ENCODE measurements at regions not wholly inside any gene's neighbourhood (a gene's known extent, or its start where the extent isn't known, plus 50 kb on each side); places are given as distances from the start of the nearest gene placed in this dataset.

DNA sequence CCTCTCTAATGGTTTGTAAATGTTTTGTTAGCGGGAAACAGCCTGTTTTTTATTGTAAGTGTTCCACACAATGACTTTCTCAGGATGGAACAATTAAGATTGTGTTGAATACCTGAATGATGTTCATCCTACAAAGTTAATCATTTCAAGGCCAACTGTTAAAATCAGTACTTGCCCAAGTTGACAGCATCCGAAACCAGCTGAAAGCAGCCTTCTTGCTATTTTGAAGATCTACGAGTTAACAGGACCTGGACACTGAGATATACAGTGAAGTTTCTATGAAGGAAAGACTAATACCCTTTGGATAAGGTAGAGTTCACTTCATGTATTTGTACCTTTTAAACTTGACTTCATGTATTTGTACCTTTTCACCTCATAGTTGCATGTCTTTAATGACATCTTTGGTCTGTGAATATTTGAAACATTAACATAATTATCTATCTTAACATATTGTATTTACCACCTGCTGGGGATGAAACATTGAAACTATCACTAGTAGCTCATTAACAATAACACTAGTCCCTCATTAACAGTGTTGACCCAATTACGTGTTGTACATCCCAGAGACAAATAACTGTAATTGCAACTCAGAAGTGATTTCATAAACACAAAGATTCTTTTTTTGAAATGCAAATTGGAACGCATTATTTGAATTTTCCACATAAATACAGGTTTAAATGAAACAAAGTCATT lies 556.0 kb upstream of the MEX3C start:
- DNase-seq: no peak

DNA sequence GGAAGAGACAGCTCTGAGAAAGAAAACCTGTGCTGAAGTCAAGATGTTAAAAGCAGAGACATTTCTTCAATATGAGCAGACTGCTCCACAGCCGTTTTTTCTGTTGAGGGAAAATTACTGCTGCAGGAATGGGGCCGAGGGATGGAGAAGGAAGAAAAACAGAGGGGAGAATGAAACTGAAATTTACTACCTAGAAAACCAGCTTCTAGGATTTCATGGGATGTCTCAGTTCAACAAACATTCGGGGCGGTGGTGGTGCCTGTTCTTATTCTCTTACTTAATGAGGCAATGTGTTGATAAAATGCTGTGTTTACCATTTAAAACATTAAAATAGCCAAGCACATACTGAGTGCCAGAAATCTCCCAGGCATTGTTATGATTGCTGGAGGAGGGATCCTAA lies 557.1 kb upstream of the MEX3C start:
- DNase-seq: no peak

DNA sequence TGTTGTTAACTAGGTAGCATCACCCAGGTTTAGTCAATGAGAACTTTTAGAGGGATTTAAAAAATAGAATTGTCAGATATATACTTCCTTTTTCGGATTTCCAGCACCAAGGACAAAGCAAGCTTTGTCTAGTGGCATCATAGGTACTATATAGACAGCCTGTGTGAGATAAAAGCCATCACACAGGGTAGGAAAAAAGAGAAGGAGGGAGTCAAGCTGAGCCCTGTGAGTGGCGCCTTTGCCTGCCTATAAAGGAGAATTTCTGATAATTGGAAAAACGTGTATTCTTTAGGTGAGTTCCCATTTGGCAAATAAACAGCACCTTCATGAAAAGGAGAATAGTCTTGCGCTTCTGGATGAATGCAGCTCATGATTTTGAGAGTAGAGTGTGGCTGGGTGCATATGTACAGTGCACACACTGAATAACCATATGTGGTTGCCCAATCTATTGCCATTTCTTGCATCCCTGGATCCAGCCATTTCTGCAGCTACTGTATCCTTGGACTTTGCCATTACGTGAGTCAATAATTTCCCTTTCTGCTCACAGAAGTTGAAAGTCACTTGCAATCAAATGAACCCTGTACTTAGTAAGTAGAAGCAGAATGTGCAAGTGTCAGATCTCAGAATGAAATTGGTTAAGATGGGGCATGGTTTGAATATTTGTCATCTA lies 559.9 kb upstream of the MEX3C start:
- no peak for DNase-seq

DNA sequence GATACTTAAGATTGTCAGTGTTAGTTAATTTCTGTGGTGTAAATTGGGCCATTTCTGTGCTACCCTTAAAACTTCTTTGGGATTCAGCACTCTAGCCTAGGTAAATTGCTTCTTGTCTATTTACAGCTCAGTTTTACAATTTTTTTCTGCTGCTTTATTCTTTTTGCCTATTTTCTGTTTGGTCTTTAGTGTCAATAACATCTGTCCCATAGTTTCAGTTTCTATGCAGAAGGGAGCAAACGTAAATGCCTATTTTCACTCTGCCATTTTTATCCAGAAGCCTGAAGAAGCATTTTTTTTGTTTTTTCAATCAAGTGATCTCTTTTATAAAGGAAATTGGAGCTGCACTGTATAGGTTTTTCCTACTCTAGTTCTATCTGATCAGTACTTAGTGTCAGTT lies 564.9 kb upstream of the MEX3C start:
- DNase-seq: no peak

DNA sequence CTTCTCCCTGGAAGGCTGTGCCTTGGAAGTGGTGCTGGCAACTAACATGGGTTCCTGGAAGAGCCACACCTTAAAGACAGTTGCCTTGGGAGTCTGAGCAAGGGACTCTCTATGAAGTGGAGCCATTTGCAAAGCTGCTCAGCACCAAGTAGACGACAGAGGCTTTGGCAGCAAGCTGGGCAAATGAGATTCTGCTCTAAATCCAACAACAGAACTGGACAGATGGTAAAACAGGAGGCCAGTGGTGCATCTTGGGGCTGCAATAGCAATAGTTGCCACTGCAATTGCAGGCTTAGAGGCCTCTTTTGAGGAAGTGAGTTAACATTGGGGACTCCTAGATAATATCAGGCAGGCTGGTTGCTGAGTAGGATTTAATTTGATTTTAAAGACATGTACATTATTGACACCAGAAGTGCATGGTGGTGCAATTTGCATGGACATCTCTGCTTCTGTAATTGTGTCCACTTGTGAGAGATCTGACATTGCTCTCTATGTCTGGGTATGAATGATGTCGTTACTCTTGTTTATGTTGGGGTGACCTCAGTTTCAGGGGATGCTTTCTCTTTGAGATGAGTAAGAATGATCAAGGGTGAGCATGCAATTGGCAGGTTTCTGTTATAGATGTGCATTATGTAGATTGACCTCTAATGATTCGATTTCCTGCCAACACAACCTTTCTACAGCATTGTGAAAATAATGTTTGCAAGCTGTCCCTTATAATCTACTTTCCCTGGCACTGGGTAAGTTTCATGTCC lies 568.3 kb upstream of the MEX3C start:
- DNase-seq: no peak

DNA sequence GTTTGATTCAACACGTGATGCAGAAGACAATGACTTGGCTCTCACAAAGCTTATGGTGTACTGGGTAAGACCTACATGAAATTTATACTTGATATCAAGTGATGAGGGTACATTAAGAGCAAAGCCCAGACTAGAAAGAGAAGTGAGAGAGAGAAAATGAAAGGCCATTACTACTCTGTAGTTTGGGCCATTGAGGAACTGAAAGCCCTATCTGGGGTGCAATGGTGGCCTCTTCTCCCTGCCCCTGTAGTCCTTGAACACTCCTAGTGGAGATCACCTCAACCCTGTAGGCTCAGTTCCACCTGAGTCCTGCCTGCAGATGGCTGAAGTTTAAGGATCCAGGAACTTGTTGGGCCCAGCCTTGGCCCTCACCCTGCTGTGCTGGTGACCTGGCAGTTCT lies 569.8 kb upstream of the MEX3C start:
- no peak for DNase-seq

DNA sequence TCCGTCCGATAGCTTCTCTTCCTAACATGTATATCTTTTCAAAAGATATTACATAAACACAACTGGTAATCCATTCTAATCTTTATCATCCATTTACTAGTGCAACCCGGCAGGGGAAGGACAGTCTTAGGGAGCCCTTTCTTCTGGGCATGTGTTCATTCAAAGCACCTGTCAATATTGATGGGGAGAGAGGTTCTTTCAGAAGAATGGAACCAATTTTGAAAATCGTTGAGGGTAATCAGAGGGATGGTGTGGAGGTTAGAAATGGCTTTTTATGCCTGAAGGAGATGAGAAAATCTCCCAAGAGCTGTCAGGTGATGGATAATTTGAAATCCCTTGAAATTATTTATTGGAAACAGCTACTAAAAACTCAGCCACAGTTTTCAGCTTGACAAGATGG lies 561.9 kb upstream of the DCC start:
- no peak for DNase-seq

DNA sequence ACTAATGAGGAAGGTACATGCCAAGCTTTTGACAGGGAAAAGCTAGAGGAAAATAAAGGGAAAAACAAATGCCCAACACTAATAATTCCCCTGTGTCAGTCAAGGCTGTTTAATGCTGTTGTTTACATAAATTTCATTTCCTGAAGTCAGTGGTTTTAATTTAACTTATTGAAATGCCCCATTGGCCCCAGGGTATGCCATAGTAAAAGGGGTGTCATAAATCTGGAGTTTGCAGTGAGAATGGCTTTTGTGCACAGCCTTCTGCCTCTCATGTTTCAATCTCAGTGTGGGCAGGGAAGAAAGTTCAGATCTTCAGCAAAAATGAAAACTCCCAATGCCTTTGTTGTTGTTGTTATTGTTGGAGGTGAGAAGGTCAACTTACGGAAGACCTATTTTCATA lies 550.1 kb upstream of the DCC start:
- DNase-seq: no peak

DNA sequence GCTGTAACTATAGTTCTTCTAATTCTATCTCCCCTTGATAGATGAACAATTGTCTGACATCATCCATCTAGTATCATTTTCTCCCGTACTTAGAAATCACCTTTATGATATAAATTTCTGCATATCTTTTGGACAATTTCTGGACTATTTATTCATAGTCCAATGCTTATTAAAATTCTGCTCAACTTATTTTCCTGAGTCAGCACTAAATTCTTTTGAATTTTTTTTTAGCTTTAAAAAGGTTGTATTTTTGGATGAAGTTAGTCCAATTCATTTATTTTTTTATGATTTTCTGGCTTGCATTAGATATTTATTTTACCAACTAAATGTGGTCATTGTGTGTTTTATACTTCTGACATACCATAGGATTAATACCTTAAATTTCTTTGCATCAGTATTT lies 538.5 kb upstream of the DCC start:
- no peak for DNase-seq

DNA sequence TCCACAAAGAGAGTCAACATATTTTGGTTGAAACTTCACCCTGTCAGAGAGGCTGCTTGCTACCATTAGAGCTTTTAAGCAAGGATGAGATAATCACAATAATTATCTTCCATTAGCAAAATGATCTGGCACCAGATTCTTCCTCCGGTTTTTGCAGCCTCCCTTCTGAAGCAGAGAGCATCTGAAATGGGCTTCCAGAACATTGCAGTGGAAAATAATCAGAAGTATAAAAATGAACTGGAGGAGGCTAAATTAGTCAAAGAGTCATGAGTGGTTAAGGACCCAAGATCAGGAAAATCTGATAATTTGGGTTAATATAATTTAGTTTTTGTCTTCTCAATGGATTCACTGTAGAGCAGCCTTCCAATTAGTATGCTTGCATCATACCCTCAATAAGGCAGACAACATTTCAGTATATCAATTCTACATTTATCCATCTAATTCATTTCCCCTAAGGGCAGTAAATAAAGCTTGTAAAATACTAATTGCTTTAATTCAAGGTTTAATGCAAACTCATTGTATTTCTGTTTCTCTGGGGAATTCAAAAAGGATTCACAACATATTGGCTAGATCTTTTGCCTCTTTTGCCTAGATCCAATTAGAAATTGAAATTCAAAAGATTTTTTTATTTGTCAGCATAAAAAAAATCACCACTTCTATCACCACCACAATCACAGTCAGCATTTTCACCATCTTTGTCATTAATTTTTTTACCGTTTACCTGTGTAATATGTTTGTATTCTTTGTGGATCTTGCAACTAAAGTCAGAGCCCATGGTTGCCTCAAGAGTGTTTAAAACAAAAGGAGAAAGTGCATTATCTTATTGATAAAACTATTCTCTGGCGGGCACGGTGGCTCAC lies 537.2 kb upstream of the DCC start:
- no peak for DNase-seq

DNA sequence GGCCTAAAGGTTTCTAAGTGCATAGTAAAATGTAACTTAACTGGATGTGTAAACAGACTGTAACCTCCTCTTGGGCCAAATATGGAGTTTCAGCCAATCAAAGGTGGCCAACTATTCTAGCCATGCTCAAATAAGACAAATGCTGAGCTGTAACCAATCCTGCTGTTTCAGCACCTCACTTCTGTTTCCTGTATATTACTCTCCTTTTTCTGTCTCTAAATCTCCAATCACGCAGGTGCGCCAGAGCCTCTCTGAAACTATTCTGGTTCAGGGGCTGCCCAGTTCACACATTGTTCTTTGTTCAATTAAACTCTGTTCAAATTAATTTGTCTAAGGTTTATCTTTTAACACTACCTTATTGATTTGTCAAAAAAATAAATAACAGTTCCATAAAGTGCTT lies 532.7 kb upstream of the DCC start:
- no peak for DNase-seq

DNA sequence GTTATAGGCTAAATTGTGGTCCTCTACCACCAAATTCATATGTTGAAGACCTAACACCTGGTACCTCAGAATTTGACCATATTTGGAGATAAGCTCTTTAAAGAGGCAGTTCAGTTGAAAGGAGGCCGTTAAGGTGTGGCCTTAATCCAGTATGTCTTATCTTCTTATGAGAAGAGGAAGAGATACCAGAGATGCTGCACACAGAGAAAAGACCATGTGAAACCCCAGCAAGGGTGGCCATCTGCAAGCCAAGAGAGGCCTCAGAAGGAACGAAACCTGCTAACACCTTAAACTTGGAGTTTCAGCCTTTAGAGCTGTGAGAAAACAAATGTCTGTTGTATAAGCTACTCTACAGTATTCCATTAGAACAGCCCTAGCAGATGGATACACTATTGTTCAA lies 528.1 kb upstream of the DCC start:
- no peak for DNase-seq

DNA sequence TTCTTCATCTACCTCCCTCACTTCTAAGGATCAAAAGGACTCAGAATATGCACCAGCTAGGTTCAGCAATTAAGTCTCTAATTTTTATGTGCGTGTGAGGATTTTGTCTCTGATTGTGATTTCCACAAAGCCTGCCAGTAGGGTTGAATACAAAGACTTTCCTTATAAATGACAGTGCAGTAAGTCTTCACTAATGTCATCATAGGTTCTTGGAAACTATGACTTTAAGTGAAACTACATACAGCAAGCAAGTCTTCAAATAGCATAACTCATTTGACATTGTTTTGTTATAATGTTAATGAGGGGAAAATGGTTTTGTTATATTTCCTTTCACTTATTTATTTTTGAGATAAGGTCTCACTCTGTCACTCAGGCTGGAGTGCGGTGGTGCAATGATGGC lies 526.3 kb upstream of the DCC start:
- no peak for DNase-seq

DNA sequence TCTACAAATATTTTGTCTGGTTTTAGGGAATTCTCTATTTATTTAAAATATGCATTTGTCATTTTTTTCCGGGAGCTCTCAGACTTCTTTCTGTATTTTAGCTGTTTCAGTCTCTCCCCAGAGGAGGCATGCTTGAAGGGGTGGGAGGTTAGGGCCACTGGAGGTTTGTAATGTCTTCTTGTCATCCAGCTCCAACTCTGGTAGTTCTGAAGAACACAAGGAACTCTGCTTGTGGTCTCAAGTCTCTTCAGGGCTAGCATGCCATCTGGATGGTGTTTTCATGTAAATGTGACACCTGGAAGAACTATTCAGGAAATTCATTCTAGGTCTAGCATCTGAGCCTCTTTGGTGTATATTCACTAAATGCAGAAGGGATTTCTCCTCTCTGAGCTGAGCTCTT lies 518.4 kb upstream of the DCC start:
- no peak for DNase-seq

DNA sequence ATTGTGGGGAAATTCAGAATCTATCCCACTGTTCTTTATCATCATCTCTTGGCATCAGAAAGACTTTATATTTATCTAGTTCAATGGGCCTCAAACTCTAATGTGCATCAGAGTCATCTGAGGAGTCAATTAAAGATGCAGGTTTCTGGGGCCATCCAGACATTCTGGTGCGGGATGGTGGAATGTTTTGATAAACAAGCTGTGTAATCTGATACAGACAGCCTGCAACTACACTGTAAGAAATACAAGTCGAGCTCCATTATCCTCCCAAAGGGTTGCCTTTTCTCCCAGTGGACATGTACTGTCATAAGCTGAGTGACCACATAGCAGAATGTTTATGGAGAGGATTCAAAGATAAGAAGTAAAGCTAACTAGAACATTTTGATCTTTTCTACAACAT lies 515.3 kb upstream of the DCC start:
- no peak for DNase-seq

DNA sequence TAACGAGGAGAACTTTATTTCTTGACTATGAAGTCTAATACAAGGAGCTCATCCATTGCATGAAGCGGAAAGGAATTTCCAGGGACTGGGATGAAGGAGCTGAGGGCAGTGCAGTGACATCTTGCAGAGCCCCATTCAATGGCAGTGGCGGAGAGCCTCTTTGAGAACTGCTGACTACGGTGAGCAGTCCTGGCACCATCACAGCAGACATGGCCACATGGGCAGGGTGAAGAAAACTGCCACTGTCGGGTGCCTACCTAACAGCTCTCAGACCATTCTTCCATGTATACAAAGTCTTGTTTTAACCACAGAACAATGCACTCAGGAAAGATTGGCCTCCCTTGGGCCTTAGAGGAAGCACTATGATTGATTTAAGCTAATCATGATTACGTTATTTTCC lies 506.1 kb upstream of the DCC start:
- DNase-seq: no peak

DNA sequence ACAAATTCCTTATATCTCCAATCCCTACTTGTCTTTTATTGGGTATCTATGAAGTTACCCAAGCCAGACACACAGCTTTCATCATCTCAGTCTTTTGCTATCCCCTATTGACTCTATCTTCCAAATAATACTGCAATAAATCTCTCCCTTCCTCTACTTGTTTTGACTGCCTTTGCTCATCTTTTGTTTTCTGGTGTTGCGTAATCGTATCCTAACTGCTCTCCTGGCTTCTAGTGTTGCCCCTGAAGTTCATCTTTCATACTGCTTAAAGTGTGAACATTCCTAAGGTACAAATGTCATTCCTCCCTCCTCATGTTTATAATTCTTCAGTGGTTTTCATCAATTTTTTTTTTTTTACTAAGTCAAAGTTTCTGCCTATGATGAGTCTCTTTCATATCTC lies 491.3 kb upstream of the DCC start:
- no peak for DNase-seq

DNA sequence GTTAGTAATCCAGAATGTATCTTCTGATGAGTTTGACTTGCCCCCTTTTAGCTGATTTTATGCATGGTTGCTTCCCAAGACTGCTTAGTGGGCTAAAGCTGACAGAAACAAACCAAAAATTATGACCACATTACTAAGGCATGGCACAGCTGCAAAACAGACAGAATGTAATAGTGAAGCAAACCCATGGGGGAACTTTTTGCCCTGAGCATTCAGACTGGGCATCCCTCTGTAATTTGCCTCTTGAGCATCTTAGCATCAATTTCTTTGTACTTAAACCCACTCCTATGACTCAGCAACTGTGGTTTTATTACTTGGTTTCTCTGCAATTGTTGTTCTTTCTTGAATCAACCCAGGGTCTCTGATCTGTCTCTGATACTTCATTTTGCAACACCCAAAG lies 487.3 kb upstream of the DCC start:
- no peak for DNase-seq

DNA sequence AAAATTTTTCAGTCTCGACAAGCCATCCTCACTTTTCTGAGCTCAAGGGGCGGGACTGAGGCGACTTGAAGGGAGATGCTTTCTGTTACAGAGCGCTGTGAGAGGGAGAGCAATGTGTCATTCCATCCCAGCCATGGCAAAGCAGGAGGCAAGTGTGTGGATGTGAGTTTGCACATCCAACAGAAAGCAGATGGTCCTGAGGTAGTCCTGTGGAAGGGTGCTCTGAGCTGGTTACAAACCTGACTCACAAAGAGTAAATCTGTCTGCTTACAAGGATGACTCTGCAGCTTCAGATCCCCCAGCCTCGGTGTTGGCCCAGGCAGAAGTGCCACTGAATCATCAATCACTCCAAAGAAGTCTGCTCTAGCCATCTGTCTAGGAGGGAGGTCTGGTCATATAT lies 482.0 kb upstream of the DCC start:
- DNase-seq: no peak

DNA sequence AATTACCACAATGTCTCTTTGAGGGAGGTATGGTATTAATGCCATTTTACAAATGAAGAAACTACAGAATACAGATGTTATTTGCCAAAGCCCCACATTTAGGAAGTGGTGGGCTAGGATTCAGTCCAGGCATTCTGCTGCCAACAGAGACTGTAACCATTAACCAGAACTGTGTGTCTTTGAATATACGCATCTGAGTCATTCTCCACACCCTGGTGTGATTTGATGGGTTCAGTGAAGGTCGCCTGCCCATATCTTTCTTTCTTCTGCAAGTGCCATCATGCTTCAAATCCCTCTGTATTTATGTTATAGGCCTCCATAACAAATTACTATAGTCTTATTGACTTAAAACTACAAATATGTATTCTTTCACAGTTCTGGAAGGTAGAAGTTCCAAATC lies 479.0 kb upstream of the DCC start:
- no peak for DNase-seq

DNA sequence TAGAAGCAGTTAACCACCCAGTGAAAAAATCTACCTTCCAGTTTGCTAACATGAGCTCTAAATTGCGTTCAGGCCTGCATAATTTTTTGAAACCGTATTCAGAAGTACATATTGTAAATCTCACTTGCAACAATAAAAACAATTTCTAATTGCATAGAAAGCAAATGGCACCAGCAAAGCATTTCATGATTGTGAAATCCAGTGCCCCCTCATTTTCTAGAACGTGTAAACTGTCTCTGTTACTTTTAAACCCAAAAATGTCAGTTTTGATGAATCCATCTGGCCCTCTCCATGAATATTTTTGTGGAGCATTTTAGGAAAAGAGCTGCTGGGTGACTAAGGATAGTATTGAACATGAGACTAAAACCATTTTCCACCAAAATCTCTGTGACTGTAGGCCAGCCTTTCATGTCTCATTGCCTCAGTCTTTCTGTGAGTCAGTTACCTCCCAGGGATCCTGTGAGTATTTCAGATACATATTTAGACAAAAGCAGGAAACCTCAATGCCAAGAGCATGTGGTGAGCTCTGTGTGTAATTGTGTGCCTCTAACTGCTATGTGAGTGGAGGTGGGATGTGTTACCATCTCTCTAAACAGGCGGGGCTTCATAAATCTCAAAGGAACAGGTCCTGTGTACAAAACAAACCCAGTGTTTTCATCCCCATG lies 477.8 kb upstream of the DCC start:
- DNase-seq: no peak

DNA sequence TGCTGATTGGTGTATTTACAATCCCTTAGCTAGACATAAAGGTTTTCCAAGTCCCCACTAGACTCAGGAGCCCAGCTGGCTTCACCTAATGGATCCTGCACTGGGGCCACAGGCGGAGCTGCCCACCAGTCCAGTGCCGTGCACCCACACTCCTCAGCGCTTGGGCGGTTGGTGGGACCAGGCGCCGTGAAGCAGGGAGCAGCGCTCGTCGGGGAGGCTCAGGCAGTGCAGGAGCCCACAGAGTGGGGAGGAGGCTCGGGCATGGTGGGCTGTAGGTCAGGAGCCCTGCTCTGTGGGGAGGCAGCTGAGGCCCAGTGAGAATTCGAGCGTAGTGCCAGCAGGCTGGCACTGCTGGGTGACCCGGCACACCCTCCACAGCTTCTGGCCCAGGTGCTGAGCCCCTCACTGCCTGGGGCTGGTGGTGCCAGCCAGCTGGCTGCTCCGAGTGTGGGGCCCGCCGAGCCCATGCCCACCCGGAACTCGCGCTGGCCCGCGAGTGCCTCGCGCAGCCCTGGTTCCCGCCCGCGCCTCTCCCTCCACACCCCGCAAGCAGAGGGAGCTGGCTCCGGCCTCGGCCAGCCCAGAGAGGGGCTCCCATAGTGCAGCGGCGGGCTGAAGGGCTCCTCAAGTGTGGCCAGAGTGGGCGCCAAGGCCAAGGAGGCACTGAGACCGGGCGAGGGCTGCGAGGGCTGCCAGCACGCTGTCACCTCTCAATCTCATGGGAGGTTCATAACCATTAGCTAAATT lies 475.6 kb upstream of the DCC start:
- no peak for DNase-seq
